Memory B cell (primary cell): ENCODE measurements at regions not wholly inside any gene's neighbourhood (a gene's known extent, or its start where the extent isn't known, plus 50 kb on each side); places are given as distances from the start of the nearest gene placed in this dataset.

Source experiments
- ATAC-seq: fragments of 150-1000 bp; cut with Tn5 transposase; 2 replicates; pipeline ENCODE4 v1.10.0; 2021; ENCODE audit warnings: low read depth, mild to moderate bottlenecking, moderate library complexity
- DNase-seq, 2 donors: peaks; one replicate each; pipeline ENCODE4 v3.0.0; 2022; ENCODE audit warnings: low spot score in 2 of 2
- H3K27ac Mint-ChIP-seq: one replicate; pipeline ENCODE4 v1.8.0; 2022; ENCODE audit warnings: mild to moderate bottlenecking, moderate library complexity, mixed read lengths
- H3K27me3 Mint-ChIP-seq: one replicate; pipeline ENCODE4 v1.8.0; 2022; ENCODE audit warnings: mixed read lengths
- H3K36me3 Mint-ChIP-seq: one replicate; pipeline ENCODE4 v1.8.0; 2022; ENCODE audit warnings: mild to moderate bottlenecking, mixed read lengths
- H3K4me1 Mint-ChIP-seq: one replicate; pipeline ENCODE4 v1.8.0; 2022; ENCODE audit warnings: mixed read lengths
- H3K4me3 Mint-ChIP-seq: one replicate; pipeline ENCODE4 v1.8.0; 2022; ENCODE audit warnings: mild to moderate bottlenecking, moderate library complexity, mixed read lengths
- H3K9me3 Mint-ChIP-seq: one replicate; pipeline ENCODE4 v1.8.0; 2022; ENCODE audit warnings: mixed read lengths

- DNase-seq = no peak
- Mint-ChIP-seq H3K9me3 (no peaks in the 10 kb centered on the region), H3K27me3 (peaks cover 7% of the 10 kb centered on the region), H3K4me3 (no peak overlapping the region), H3K36me3 (no peaks in the 10 kb centered on the region), H3K27ac (no peak overlapping the region), H3K4me1 (peaks cover 3% of the 10 kb centered on the region)
- ATAC-seq = no peak
Measured at GRCh38 chr18:77444385-77444784, 194.7 kb downstream of the GALR1 start.

- H3K27ac Mint-ChIP-seq = no peak overlapping the region
- no peak for ATAC-seq
- H3K36me3 Mint-ChIP-seq = no peaks in the 10 kb centered on the region
- H3K4me1 Mint-ChIP-seq = peaks cover 3% of the 10 kb centered on the region
- H3K27me3 Mint-ChIP-seq = peaks cover 4% of the 10 kb centered on the region
- no peak overlapping the region for H3K4me3 Mint-ChIP-seq
- no peak for DNase-seq
- no peaks in the 10 kb centered on the region for H3K9me3 Mint-ChIP-seq
Measured at GRCh38 chr18:77448046-77448445, 198.4 kb downstream of the GALR1 start.

GRCh38 chr18:77455004-77455403 is 205.4 kb downstream of the GALR1 start:
- Mint-ChIP-seq H3K4me3 (no peak overlapping the region), H3K36me3 (no peaks in the 10 kb centered on the region), H3K4me1 (no peaks in the 10 kb centered on the region), H3K27ac (no peak overlapping the region), H3K9me3 (peaks cover 1% of the 10 kb centered on the region), H3K27me3 (peaks cover 6% of the 10 kb centered on the region)
- no peak for ATAC-seq
- no peak for DNase-seq

GRCh38 chr18:77457681-77458080 is 208.0 kb downstream of the GALR1 start:
- H3K27ac Mint-ChIP-seq = no peak overlapping the region
- peaks cover 1% of the 10 kb centered on the region for H3K9me3 Mint-ChIP-seq
- H3K27me3 Mint-ChIP-seq = peaks cover 7% of the 10 kb centered on the region
- H3K36me3 Mint-ChIP-seq = no peaks in the 10 kb centered on the region
- DNase-seq (no peak), ATAC-seq (no peak)
- H3K4me3 Mint-ChIP-seq = no peak overlapping the region
- H3K4me1 Mint-ChIP-seq = peaks cover under 1% of the 10 kb centered on the region

- H3K27ac Mint-ChIP-seq = no peak overlapping the region
Measured at GRCh38 chr18:77461062-77461688, 211.5 kb downstream of the GALR1 start.

GRCh38 chr18:77464917-77465316 is 215.3 kb downstream of the GALR1 start:
- Mint-ChIP-seq H3K36me3 (no peaks in the 10 kb centered on the region), H3K27me3 (peaks cover 11% of the 10 kb centered on the region)

More at GRCh38 chr18:77461062-77461688, 211.5 kb downstream of the GALR1 start:
- H3K4me3 Mint-ChIP-seq = no peak overlapping the region
- no peaks in the 10 kb centered on the region for H3K36me3 Mint-ChIP-seq
- no peak for DNase-seq
- no peak for ATAC-seq
- no peaks in the 10 kb centered on the region for H3K9me3 Mint-ChIP-seq
- H3K4me1 Mint-ChIP-seq = peaks cover 3% of the 10 kb centered on the region
- H3K27me3 Mint-ChIP-seq = peaks cover 8% of the 10 kb centered on the region

GRCh38 chr18:77466890-77467289 is 217.2 kb downstream of the GALR1 start:
- no peak for ATAC-seq
- no peak overlapping the region for H3K4me3 Mint-ChIP-seq
- no peak overlapping the region for H3K27ac Mint-ChIP-seq
- H3K4me1 Mint-ChIP-seq = peaks cover 3% of the 10 kb centered on the region
- H3K36me3 Mint-ChIP-seq = no peaks in the 10 kb centered on the region
- DNase-seq = no peak
- no peaks in the 10 kb centered on the region for H3K9me3 Mint-ChIP-seq
- H3K27me3 Mint-ChIP-seq = peaks cover 12% of the 10 kb centered on the region

More at GRCh38 chr18:77464917-77465316, 215.3 kb downstream of the GALR1 start:
- Mint-ChIP-seq H3K9me3 (no peaks in the 10 kb centered on the region), H3K4me3 (no peak overlapping the region), H3K27ac (no peak overlapping the region), H3K4me1 (peaks cover 3% of the 10 kb centered on the region)
- DNase-seq (no peak), ATAC-seq (no peak)

- no peak for ATAC-seq
Measured at GRCh38 chr18:77469131-77469530, 219.5 kb downstream of the GALR1 start.

GRCh38 chr18:77470569-77471413 is 221.1 kb downstream of the GALR1 start:
- Mint-ChIP-seq H3K4me3 (no peak overlapping the region), H3K27ac (no peak overlapping the region), H3K27me3 (peaks cover 10% of the 10 kb centered on the region), H3K36me3 (no peaks in the 10 kb centered on the region), H3K4me1 (no peaks in the 10 kb centered on the region), H3K9me3 (no peaks in the 10 kb centered on the region)
- ATAC-seq (no peak), DNase-seq (no peak)

More at GRCh38 chr18:77469131-77469530, 219.5 kb downstream of the GALR1 start:
- Mint-ChIP-seq H3K27ac (no peak overlapping the region), H3K4me3 (no peak overlapping the region), H3K4me1 (no peaks in the 10 kb centered on the region), H3K36me3 (no peaks in the 10 kb centered on the region), H3K9me3 (no peaks in the 10 kb centered on the region), H3K27me3 (peaks cover 7% of the 10 kb centered on the region)
- no peak for DNase-seq

- H3K27ac Mint-ChIP-seq = no peak overlapping the region
- H3K9me3 Mint-ChIP-seq = no peaks in the 10 kb centered on the region
- no peak for ATAC-seq
- no peaks in the 10 kb centered on the region for H3K36me3 Mint-ChIP-seq
- H3K4me1 Mint-ChIP-seq = no peaks in the 10 kb centered on the region
- no peak overlapping the region for H3K4me3 Mint-ChIP-seq
- peaks cover 7% of the 10 kb centered on the region for H3K27me3 Mint-ChIP-seq
- DNase-seq = no peak
Measured at GRCh38 chr18:77472509-77472908, 222.9 kb downstream of the GALR1 start.

GRCh38 chr18:77478646-77479442 is 229.2 kb downstream of the GALR1 start:
- Mint-ChIP-seq H3K4me3 (no peak overlapping the region), H3K27me3 (peaks cover 7% of the 10 kb centered on the region)
- no peak for ATAC-seq

GRCh38 chr18:77481541-77481940 is 231.9 kb downstream of the GALR1 start:
- Mint-ChIP-seq H3K4me3 (no peak overlapping the region), H3K27me3 (peaks cover 12% of the 10 kb centered on the region), H3K4me1 (peaks cover 2% of the 10 kb centered on the region), H3K27ac (no peak overlapping the region), H3K9me3 (peaks cover 5% of the 10 kb centered on the region), H3K36me3 (peaks cover 2% of the 10 kb centered on the region)
- DNase-seq = no peak
- no peak for ATAC-seq

More at GRCh38 chr18:77478646-77479442, 229.2 kb downstream of the GALR1 start:
- peaks cover 2% of the 10 kb centered on the region for H3K9me3 Mint-ChIP-seq
- H3K4me1 Mint-ChIP-seq = peaks cover 2% of the 10 kb centered on the region
- DNase-seq = no peak
- no peaks in the 10 kb centered on the region for H3K36me3 Mint-ChIP-seq
- H3K27ac Mint-ChIP-seq = no peak overlapping the region

GRCh38 chr18:77482190-77483085 is 232.8 kb downstream of the GALR1 start:
- Mint-ChIP-seq H3K27ac (no peak overlapping the region), H3K36me3 (peaks cover 2% of the 10 kb centered on the region), H3K4me3 (no peak overlapping the region), H3K27me3 (peaks cover 12% of the 10 kb centered on the region), H3K9me3 (peaks cover 5% of the 10 kb centered on the region), H3K4me1 (peaks cover 2% of the 10 kb centered on the region)
- ATAC-seq = no peak
- no peak for DNase-seq
